ENCODE measurements at regions not wholly inside any gene's neighbourhood (a gene's known extent, or its start where the extent isn't known, plus 50 kb on each side); places are given as distances from the start of the nearest gene placed in this dataset.

- TF ChIP-seq CTCF (IDR thresholded peaks at IDR 0.05) (no peak), POLR2A (IDR thresholded peaks at IDR 0.05; ENCODE audit: low read depth) (no peak), POLR2AphosphoS5 (IDR thresholded peaks at IDR 0.05) (no peak)
Measured at GRCh38 chr2:168380500-168380899, 75.6 kb upstream of the CERS6 start.
